Limb (tissue), 2 donors: ENCODE measurements at regions not wholly inside any gene's neighbourhood (a gene's known extent, or its start where the extent isn't known, plus 50 kb on each side); places are given as distances from the start of the nearest gene placed in this dataset.

Experiments
- DNase-seq, 2 donors: peaks; one replicate each; pipeline ENCODE4 v3.0.0-alpha.2; 2016; ENCODE audit errors: extremely low spot score in 2 of 2

GRCh38 chr2:152879275-152879674, 160.9 kb downstream of the ARL6IP6 start:
- DNase-seq = no peak

DNA sequence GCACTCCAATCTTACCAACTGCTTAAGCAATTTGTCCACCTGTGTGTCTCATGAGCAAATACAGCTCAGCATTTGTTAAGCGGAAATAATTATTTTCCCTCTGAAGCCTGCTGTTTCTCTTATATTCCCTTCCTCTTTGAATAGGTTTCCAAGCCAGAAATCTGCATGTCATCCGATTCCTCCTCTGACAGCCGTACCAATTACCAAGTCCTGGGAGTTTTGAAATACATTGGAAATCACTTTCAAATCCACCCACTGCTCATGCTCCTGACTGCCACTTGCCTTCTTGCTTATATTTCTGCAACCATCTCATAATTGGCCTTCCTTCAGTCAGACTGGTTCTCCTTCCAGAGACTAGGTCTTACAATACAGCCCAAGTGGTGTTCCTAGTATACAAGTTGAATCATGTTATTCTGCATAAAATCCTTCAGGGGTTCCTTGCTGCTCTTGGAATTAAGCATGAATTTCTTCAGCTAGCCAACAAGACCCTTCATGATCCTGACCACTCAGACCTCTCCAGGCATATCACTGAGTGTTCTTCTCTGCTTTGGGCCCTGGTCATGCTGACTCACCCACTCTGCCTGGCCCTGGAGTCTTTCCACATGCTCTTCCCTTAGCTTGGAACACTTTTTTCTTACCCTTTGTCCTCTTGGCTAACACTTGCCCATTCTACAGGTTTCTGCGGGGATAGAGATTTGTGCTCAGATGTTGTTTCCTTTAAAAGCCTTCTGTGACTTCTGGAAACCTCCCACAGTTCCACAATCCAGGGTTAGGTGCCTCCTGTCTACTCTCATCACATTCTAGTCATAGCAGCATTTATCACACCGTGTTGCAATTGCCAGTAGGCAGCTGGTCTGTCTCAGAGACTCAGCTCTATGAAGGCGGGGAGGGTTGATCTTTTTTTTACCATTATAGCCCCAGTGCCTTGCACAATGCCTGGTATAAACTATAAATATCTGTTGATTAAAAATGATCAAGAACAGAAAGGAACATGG, 157.6 kb downstream of the ARL6IP6 start:
- no peak for DNase-seq

DNA sequence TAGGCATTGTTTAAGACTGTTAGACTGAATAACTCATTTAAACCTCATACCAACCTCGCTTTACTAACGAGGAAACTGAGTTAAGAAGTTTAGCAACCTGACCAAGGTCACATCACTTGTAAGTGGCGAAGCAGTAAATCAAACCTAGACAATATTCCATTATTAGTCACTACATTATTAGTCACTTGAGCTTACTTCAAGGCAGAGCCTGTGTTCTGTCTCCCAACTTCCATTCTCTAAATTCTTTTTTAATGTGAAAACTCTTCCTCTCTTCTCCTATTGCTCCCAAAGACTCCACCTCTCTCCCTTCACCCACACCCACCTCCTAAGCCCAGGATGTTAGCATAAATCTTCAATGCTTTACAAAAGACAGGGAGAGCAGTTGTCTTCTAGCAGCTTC, 156.5 kb downstream of the ARL6IP6 start:
- DNase-seq = no peak

GRCh38 chr2:152870239-152870638, 151.8 kb downstream of the ARL6IP6 start:
- no peak for DNase-seq

- no peak for DNase-seq
Observed at GRCh38 chr2:152867397-152867796, 149.0 kb downstream of the ARL6IP6 start.

- DNase-seq = no peak
Observed at GRCh38 chr2:152864601-152865149, 146.3 kb downstream of the ARL6IP6 start.

- DNase-seq = no peak
Observed at GRCh38 chr2:152863826-152864225, 145.4 kb downstream of the ARL6IP6 start.

DNA sequence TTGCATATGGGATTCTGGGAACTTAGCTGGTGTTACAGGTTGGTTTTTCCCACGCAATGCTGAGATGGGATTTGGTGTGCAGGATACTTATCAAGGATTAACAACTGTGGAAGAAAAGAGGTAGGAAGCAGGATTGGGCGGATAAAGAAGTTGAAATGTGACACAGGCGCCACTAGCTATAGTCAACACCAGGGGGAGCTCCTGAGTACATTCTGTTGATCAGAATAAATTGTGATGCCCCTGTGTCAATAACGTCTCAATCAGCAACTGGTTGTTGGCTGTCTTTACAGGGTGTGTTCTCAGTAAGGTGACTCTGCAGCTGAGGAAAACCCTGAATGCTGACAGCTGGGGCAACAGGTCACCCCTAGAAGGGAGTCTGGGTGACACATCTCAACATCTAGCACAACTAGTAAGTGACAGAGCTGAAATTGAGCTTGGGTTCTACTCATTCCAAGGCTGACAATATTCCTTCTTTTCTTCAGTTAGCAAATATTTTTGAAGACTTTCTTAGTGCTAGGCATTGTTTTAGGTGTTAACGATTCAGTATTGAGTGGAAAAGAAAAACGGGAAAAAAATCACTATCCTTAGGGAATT, 143.0 kb downstream of the ARL6IP6 start:
- no peak for DNase-seq

GRCh38 chr2:152858594-152859265, 140.3 kb downstream of the ARL6IP6 start:
- no peak for DNase-seq

GRCh38 chr2:152846697-152847470, 128.5 kb downstream of the ARL6IP6 start:
- no peak for DNase-seq

- DNase-seq = no peak
Observed at GRCh38 chr2:152835674-152836073, 117.3 kb downstream of the ARL6IP6 start.

- no peak for DNase-seq
Observed at GRCh38 chr2:152827944-152828343, 109.5 kb downstream of the ARL6IP6 start.

DNA sequence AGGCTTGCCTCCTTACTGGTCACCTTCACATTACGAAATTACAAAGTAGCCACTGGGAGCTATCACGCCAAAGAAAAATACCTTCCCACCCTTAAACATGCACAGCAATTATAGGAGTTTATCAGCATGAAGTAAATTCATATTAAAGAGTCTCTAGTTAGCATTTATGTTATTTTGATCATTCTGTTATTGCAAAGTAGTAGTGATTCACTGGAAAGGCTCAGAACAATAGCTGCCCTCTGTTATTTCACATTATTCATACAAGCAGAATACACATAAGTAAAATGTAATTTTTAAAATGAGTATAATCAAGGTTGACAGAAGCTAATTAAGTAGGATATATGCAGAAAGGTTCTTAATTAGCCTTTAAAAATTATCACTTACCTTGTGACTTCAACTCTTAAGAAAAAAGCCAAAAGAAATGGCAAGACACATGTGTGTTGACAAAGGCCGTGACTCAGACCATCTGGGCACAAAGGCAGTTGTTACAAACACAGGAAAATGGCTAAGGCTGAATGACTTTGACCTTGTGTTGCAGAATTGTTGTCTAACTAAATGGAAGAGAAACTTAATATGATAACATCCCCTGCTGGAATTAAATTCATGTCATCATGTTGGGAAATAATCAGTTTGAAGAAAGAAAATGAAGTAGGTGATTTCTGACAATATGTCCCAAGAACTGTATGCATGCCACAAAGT, 108.3 kb downstream of the ARL6IP6 start:
- no peak for DNase-seq

DNA sequence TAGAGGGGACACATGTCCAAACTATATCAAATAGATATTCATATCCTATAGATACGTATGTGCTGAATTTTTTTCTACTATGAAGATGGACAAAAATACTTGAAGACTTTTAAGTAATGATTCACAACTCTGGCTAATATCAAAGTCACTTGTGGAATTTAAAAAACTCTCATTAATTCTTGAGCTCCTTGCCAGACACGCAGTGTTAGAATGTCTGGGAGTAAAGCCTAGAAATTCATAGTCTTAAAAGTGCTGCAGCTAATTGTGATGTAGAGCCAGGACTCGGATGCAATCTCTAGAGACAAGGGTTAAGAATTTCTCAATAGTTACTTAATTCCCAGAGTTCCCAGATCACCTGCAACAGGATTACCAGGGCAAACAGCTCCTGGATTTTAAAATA, 107.4 kb downstream of the ARL6IP6 start:
- DNase-seq = no peak

DNA sequence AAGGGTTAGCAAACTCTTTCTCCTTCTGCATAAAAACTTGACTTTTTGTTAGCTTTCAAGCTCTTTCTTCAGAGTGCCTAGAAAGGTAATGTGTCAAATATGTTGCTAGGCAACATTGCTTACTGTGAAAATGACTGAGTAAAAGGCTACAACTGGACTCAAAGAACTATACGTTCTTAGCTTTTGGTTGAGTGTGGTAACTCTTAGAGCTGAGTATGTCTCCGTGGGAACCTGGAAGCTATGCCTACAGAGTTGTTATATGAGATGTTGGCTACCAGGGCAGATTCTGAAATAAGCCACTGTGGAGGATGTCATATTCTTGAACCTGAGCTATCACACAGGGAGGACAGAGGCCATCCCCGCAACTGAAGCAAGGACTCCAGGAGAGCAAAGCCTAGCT, 105.5 kb downstream of the ARL6IP6 start:
- no peak for DNase-seq

GRCh38 chr2:152822676-152823075, 104.3 kb downstream of the ARL6IP6 start:
- no peak for DNase-seq

- DNase-seq = no peak
Observed at GRCh38 chr2:152820048-152820447, 101.6 kb downstream of the ARL6IP6 start.

- DNase-seq = no peak
Observed at GRCh38 chr2:152815634-152816257, 97.3 kb downstream of the ARL6IP6 start.

DNA sequence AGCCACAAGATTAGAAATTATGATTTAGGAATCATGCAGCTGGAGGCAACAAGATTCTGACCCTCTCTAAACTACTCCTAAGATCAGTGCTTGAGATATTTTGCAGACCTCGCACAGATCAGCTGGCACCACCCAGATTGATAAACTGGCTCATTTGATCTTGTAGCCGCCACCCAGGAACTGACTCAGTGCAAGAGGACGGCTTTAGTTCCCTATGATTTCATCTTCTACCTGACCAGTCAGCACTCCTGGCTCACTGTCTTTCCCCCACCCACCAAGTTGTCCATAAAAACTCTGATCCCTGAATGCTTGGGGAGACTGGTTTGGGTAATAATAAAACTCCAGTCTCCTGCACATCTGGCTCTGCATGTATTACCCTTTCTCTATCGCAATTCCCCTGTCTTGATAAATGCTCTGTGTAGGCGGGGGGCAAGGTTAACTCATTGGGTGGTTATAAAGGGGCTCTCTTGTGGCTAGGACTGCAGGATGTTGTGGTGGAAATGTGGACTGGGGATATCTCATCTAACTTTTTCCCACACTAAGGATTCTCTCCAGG, 96.1 kb downstream of the ARL6IP6 start:
- DNase-seq = no peak

DNA sequence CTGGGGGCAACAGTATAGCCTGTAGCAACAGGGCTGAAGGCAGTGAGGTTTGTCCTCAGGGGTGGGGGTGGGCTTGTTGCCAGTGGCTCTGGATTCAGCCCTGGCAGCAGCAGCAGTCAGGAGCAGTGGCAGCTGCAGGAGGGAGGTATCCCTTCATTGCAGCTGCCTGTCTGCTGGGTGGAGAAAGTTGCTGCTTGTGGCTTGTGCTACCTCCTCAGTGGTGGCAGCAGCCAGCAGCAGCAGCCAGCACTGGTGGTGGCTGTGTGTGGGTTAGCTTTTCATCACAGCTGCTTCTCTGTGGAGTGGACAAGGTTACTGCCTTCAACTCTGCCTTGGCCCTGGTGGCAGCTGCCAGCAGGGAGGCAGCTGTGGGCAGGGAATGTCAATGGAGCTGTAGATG, 94.9 kb downstream of the ARL6IP6 start:
- no peak for DNase-seq
